ENCODE measurements at regions not wholly inside any gene's neighbourhood (a gene's known extent, or its start where the extent isn't known, plus 50 kb on each side); places are given as distances from the start of the nearest gene placed in this dataset.

DNA sequence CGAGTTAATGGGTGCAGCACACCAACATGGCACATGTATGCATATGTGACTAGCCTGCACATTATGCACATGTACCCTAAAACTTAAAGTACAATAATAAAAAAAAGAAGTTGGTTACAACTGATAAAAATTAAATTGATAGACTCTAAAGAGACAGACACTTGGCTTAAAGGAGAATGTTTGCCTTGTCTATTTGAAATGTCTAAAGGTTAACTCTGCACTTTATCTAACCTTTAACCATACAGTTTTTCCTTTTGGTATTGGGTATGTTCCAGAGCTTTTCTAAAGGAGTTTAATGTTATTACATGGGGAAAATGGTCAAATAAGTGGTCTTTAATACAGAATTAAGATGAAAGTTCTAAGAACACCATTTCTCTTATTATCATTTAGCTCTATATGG, 145.1 kb upstream of the HCCS start (continued):
- TF ChIP-seq PHF8 (conservative IDR thresholded peaks at IDR 0.05; ENCODE audit: low read depth, low read length) (no peak), TAF1 (IDR thresholded peaks at IDR 0.05; ENCODE audit: low read depth, low read length) (no peak), CHD2 (IDR thresholded peaks at IDR 0.05; ENCODE audit: low read length) (no peak), CTBP2 (IDR thresholded peaks at IDR 0.05; ENCODE audit: borderline replicate concordance, insufficient read depth, insufficient read length, low read length) (no peak)
